Lower leg skin (tissue), 4 donors: ENCODE measurements at regions not wholly inside any gene's neighbourhood (a gene's known extent, or its start where the extent isn't known, plus 50 kb on each side); places are given as distances from the start of the nearest gene placed in this dataset.

Experiments used
- DNase-seq, 2 donors: peaks; one replicate each; pipeline ENCODE4 v3.0.0-alpha.2; 2019; ENCODE audit warnings: low spot score in 2 of 2
- H3K4me3 ChIP-seq: fragments of 200-600 bp; sonication (generic); 2 replicates; pipeline ENCODE4 v1.5.1; 2017; ENCODE audit warnings: mild to moderate bottlenecking, low read depth; ENCODE audit not compliant: poor library complexity, severe bottlenecking
- CTCF ChIP-seq, 3 donors: fragments of 450-650 bp; IDR thresholded peaks; one replicate each; pipeline ENCODE4 v1.5.1; 2016; ENCODE audit warnings: antibody characterized with exemption in 3 of 3, mild to moderate bottlenecking in 3 of 3, moderate library complexity in 2 of 3
- POLR2A ChIP-seq, 2 donors: fragments of 450-650 bp; IDR thresholded peaks; one replicate each; pipeline ENCODE4 v1.6.1; 2016 to 2017; ENCODE audit warnings: antibody characterized with exemption in 2 of 2, mild to moderate bottlenecking in 1 of 2, moderate library complexity in 1 of 2
- WGBS, 2 donors: methylation state at CpG; one replicate each; pipeline ENCODE4 v1.1.5; 2018; 5-methylcytosine and 5-hydroxymethylcytosine counted together
- intact Hi-C: fragments of 100-400 bp; cut with DNase I; formaldehyde crosslinking; loops from one replicate; pipeline ENCODE4 v1.15.0; 2023; ENCODE audit warnings: low total_unique reads

- no peak for TF ChIP-seq CTCF (IDR thresholded peaks at IDR 0.05)
- no peak for DNase-seq
- WGBS, 2 donors, result 30 to 32% methylated on average over 11 of the region's 11 CpGs
- intact Hi-C loops, result no loop called here
- no peak overlapping the region for H3K4me3 ChIP-seq
Measured at GRCh38 chr11:116427903-116428637, 344.7 kb downstream of the BUD13 start.

GRCh38 chr11:116427337-116427902 lies 345.4 kb downstream of the BUD13 start:
- DNase-seq, result no peak
- TF ChIP-seq CTCF (IDR thresholded peaks at IDR 0.05) (no peak), POLR2A (IDR thresholded peaks at IDR 0.05) (no peak)
- no peak overlapping the region for H3K4me3 ChIP-seq
- intact Hi-C loops, result no loop called here
- 54 to 55% methylated on average over 3 of the region's 3 CpGs for WGBS, 2 donors

- intact Hi-C loops, result no loop called here
- DNase-seq, result no peak
- 69 to 82% methylated on average over 1 of the region's 1 CpG for WGBS, 2 donors
- TF ChIP-seq CTCF (IDR thresholded peaks at IDR 0.05) (no peak), POLR2A (IDR thresholded peaks at IDR 0.05) (no peak)
- no peak overlapping the region for H3K4me3 ChIP-seq
Measured at GRCh38 chr11:116426761-116427160, 346.0 kb downstream of the BUD13 start.

- DNase-seq, result no peak
- TF ChIP-seq POLR2A (IDR thresholded peaks at IDR 0.05), result no peak
- no peak overlapping the region for H3K4me3 ChIP-seq
- whole genome bisulfite sequencing, 2 donors, result 75 to 77% methylated on average over 4 of the region's 4 CpGs
- intact Hi-C loops, result no loop called here
Measured at GRCh38 chr11:116424615-116425261, 348.0 kb downstream of the BUD13 start.

- no peak for DNase-seq
- 72 to 79% methylated on average over 6 of the region's 6 CpGs for WGBS, 2 donors
- intact Hi-C loops, result no loop called here
- no peak for TF ChIP-seq POLR2A (IDR thresholded peaks at IDR 0.05)
- no peak for TF ChIP-seq CTCF (IDR thresholded peaks at IDR 0.05)
- no peak overlapping the region for H3K4me3 ChIP-seq
Measured at GRCh38 chr11:116422956-116423600, 349.7 kb downstream of the BUD13 start.

- H3K4me3 ChIP-seq, result no peak overlapping the region
- TF ChIP-seq POLR2A (IDR thresholded peaks at IDR 0.05), result no peak
- no peak for TF ChIP-seq CTCF (IDR thresholded peaks at IDR 0.05)
- intact Hi-C loops, result no loop called here
- no peak for DNase-seq
Measured at GRCh38 chr11:116422556-116422955, 350.2 kb downstream of the BUD13 start.
